ENCODE measurements at regions not wholly inside any gene's neighbourhood (a gene's known extent, or its start where the extent isn't known, plus 50 kb on each side); places are given as distances from the start of the nearest gene placed in this dataset.

- TF ChIP-seq, protein P1, sequence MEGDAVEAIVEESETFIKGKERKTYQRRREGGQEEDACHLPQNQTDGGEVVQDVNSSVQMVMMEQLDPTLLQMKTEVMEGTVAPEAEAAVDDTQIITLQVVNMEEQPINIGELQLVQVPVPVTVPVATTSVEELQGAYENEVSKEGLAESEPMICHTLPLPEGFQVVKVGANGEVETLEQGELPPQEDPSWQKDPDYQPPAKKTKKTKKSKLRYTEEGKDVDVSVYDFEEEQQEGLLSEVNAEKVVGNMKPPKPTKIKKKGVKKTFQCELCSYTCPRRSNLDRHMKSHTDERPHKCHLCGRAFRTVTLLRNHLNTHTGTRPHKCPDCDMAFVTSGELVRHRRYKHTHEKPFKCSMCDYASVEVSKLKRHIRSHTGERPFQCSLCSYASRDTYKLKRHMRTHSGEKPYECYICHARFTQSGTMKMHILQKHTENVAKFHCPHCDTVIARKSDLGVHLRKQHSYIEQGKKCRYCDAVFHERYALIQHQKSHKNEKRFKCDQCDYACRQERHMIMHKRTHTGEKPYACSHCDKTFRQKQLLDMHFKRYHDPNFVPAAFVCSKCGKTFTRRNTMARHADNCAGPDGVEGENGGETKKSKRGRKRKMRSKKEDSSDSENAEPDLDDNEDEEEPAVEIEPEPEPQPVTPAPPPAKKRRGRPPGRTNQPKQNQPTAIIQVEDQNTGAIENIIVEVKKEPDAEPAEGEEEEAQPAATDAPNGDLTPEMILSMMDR (conservative IDR thresholded peaks at IDR 0.05 in 1 of 2, IDR thresholded peaks at IDR 0.05 in 1 of 2; ENCODE audit: extremely low read depth in 1 of 2, insufficient read depth in 1 of 2, low read depth in 1 of 2, low read length in 2 of 2), result no peak
- no peak for TF ChIP-seq EZH2 (IDR thresholded peaks at IDR 0.05; ENCODE audit: borderline replicate concordance, low read length)
These were observed 1316.9 kb upstream of the SEL1L start for GRCh38 chr14:82850576-82850975.

Data from mammary epithelial cell (primary cell).